ENCODE measurements at regions not wholly inside any gene's neighbourhood (a gene's known extent, or its start where the extent isn't known, plus 50 kb on each side); places are given as distances from the start of the nearest gene placed in this dataset.

GRCh38 chr13:105465745-105466144 lies 1069.7 kb downstream of the EFNB2 start, which contains the start of gene DAOA:
Gene DAOA (plus strand): TSS chr13:105466045.
- H4K5ac ChIP-seq (ENCODE audit: low read depth, low read length) = no peak within 1 kb of the TSS
- no peak within 1 kb of the TSS for H3K56ac ChIP-seq (ENCODE audit: extremely low read depth, insufficient read depth, low read length)
- no peak within 1 kb of the TSS for H4K8ac ChIP-seq (ENCODE audit: low read depth in 2 of 2, low read length in 2 of 2)
- no peaks in the 10 kb centered on the region for H3K79me1 ChIP-seq (ENCODE audit: low read depth in 1 of 2, low read length in 2 of 2)
- no CpG with 5 or more reads among the region's 1 CpG for WGBS, 2 experiments (ENCODE audit: extremely low coverage in 2 of 2, insufficient read length in 1 of 2)
- H3K14ac ChIP-seq (replicated peaks; ENCODE audit: low read depth, low read length) = no peak within 1 kb of the TSS
- H2BK120ac ChIP-seq (ENCODE audit: low read depth, low read length) = no peak within 1 kb of the TSS
- no peaks in the 10 kb centered on the region; the same call in 1 of the 2 replicates for H3K27me3 ChIP-seq (ENCODE audit: control insufficient read depth, insufficient read depth, low read length)
- no peaks in the 10 kb centered on the region for H4K20me1 ChIP-seq (ENCODE audit: insufficient read depth, low read length)
- intact Hi-C loops (cut with micrococcal nuclease) (no loop called here), in situ Hi-C loops (cut with MboI; ENCODE audit: low sequenced_read_pairs) (no loop called here), dilution Hi-C loops (cut with HindIII; ENCODE audit: low sequenced_read_pairs, unreplicated experiment) (no loop called here)
- H2BK15ac ChIP-seq (ENCODE audit: low read depth, low read length) = no peak within 1 kb of the TSS
- H2AK9ac ChIP-seq (replicated peaks; ENCODE audit: low read depth, low read length, poor library complexity) = no peak within 1 kb of the TSS
- H3K9ac ChIP-seq (ENCODE audit: low read depth, low read length) = no peak within 1 kb of the TSS
- ChIA-PET CTCF (no interaction called here), POLR2A (ENCODE audit: unreplicated experiment) (no interaction called here)
- ATAC-seq (ENCODE audit: low read depth) = no peak
- no peak within 1 kb of the TSS for H3K4me2 ChIP-seq (ENCODE audit: low read depth, low read length)
- no peak within 1 kb of the TSS for H2BK20ac ChIP-seq (ENCODE audit: low read depth, low read length)
- no peak within 1 kb of the TSS for H2AFZ ChIP-seq (replicated peaks; ENCODE audit: low read length, poor library complexity)
- no peak within 1 kb of the TSS for H3K23ac ChIP-seq (ENCODE audit: low read depth, low read length)
- H3K27ac ChIP-seq (ENCODE audit: insufficient read depth, low read length) = no peak within 1 kb of the TSS
- no peak within 1 kb of the TSS for H4K91ac ChIP-seq (ENCODE audit: insufficient read depth, low read depth, low read length)
- no peaks in the 10 kb centered on the region for H3K36me3 ChIP-seq (ENCODE audit: control insufficient read depth, insufficient read depth, low read length)
- no peak within 1 kb of the TSS for H3K4ac ChIP-seq (ENCODE audit: low read depth, low read length)
- TF ChIP-seq ELK1 (IDR thresholded peaks at IDR 0.05; ENCODE audit: borderline replicate concordance, low read depth, low read length) = no peak
- no peak for TF ChIP-seq MAZ (IDR thresholded peaks at IDR 0.05; ENCODE audit: borderline replicate concordance, low read depth, low read length)
- no peak for TF ChIP-seq NFE2L2 (IDR thresholded peaks at IDR 0.05; ENCODE audit: low read depth, low read length)
- TF ChIP-seq POLR2A (IDR thresholded peaks at IDR 0.05; ENCODE audit: low read depth, low read length) = no peak
- no peak for TF ChIP-seq RFX5 (IDR thresholded peaks at IDR 0.05; ENCODE audit: low read depth, low read length)
- TF ChIP-seq CTCF (conservative IDR thresholded peaks at IDR 0.05; ENCODE audit: low read depth, low read length) = no peak
- H3K4me3 ChIP-seq (ENCODE audit: insufficient read depth, low read depth, low read length) = no peak within 1 kb of the TSS
- no peaks in the 10 kb centered on the region for H3K9me1 ChIP-seq (ENCODE audit: insufficient read depth, low read length)
- H2BK5ac ChIP-seq (ENCODE audit: low read depth, low read length, poor library complexity, severe bottlenecking) = no peak within 1 kb of the TSS
- H2AK5ac ChIP-seq (ENCODE audit: low read depth, low read length) = no peak within 1 kb of the TSS
- H3K18ac ChIP-seq (ENCODE audit: low read depth, low read length) = no peak within 1 kb of the TSS
- DNase-seq = no peak
- no peaks in the 10 kb centered on the region for H3K4me1 ChIP-seq (ENCODE audit: control insufficient read depth, insufficient read depth, low read length)
- no TSS peak for BruUV-seq (replicated peaks)
- peaks cover 3% of the 10 kb centered on the region; the same call in 1 of the 2 replicates for H3K9me3 ChIP-seq (ENCODE audit: control insufficient read depth, insufficient read depth, low read length)

All from IMR-90 (cell line).